ENCODE measurements at regions not wholly inside any gene's neighbourhood (a gene's known extent, or its start where the extent isn't known, plus 50 kb on each side); places are given as distances from the start of the nearest gene placed in this dataset.

GRCh38 chr9:103410059-103410458 lies 414.9 kb downstream of the CYLC2 start:
- Histone ChIP-seq H3K23ac (ENCODE audit: insufficient read length) (no peak overlapping the region), H3K79me1 (ENCODE audit: low read depth, low read length) (no peaks in the 10 kb centered on the region), H3K18ac (ENCODE audit: extremely low read depth, low read length) (no peak overlapping the region), H4K20me1 (replicated peaks in 1 of 2; ENCODE audit: control insufficient read depth in 1 of 2, insufficient read depth in 2 of 2, low read length in 2 of 2) (no peaks in the 10 kb centered on the region), H3K4me3 (ENCODE audit: extremely low read depth in 1 of 4, insufficient read depth in 2 of 4, low read depth in 3 of 4, low read length in 4 of 4) (no peak overlapping the region), H3K9me3 (ENCODE audit: insufficient read depth in 2 of 2, low read depth in 1 of 2, low read length in 1 of 2) (no peaks in the 10 kb centered on the region), H3K27me3 (replicated peaks in 1 of 4; ENCODE audit: control insufficient read depth in 3 of 4, extremely low read depth in 1 of 4, insufficient read depth in 3 of 4, low read length in 3 of 4) (no peaks in the 10 kb centered on the region), H3K4me2 (ENCODE audit: insufficient read depth in 1 of 2, low read depth in 2 of 2, low read length in 2 of 2) (no peak overlapping the region), H3K56ac (replicated peaks; ENCODE audit: insufficient read length, low read depth, low read length) (no peak overlapping the region), H2BK12ac (ENCODE audit: low read depth, low read length) (no peak overlapping the region), H3K79me2 (ENCODE audit: control insufficient read depth in 1 of 2, insufficient read depth in 2 of 2, low read length in 2 of 2) (no peaks in the 10 kb centered on the region), H2BK5ac (ENCODE audit: low read depth, low read length) (no peak overlapping the region), H3K9ac (replicated peaks in 1 of 4; ENCODE audit: extremely low read depth in 1 of 4, low read depth in 3 of 4, low read length in 3 of 4) (no peak overlapping the region), H2BK15ac (ENCODE audit: low read length) (no peak overlapping the region), H3K36me3 (ENCODE audit: control insufficient read depth in 2 of 4, insufficient read depth in 4 of 4, low read length in 3 of 4) (no peaks in the 10 kb centered on the region), H2BK120ac (replicated peaks; ENCODE audit: low read depth, low read length) (no peak overlapping the region), H4K91ac (replicated peaks; ENCODE audit: insufficient read length, low read length) (no peak overlapping the region), H3K14ac (ENCODE audit: insufficient read length) (no peak overlapping the region), H2AK5ac (ENCODE audit: low read depth, low read length) (no peak overlapping the region), H3K4ac (replicated peaks; ENCODE audit: insufficient read length, low read depth, low read length) (no peak overlapping the region), H3K4me1 (replicated peaks in 1 of 4; ENCODE audit: control insufficient read depth in 3 of 4, insufficient read depth in 4 of 4, low read length in 3 of 4) (no peaks in the 10 kb centered on the region), H2BK20ac (ENCODE audit: low read length) (no peak overlapping the region), H4K5ac (ENCODE audit: insufficient read length, low read depth, low read length) (no peak overlapping the region), H2AFZ (ENCODE audit: low read length) (no peak overlapping the region), H3K23me2 (ENCODE audit: low read depth, low read length) (no peaks in the 10 kb centered on the region), H3K27ac (ENCODE audit: low read depth, low read length) (no peak overlapping the region), H4K8ac (ENCODE audit: extremely low read depth, insufficient read depth, low read length) (no peak overlapping the region)
- no peak for TF ChIP-seq POU5F1 (IDR thresholded peaks at IDR 0.05; ENCODE audit: low read depth, low read length)
- POLR2A ChIA-PET (ENCODE audit: partially characterized antibody), result no interaction called here
- 90% methylated on average over 4 of the region's 4 CpGs; no CpG with 5 or more reads in 1 of the 2 experiments for WGBS, 2 experiments (ENCODE audit: extremely low coverage in 1 of 2, insufficient coverage in 1 of 2, insufficient read length in 1 of 2, insufficient replicate concordance in 2 of 2, low coverage in 1 of 2, low lambda C conversion rate in 2 of 2, missing lambda C conversion rate in 1 of 2)
- no peak for DNase-seq (ENCODE audit: low read depth in 1 of 2, low spot score in 2 of 2)
- CTCF ChIA-PET (ENCODE audit: partially characterized antibody), result no interaction called here
- FAIRE-seq, result no peak
